HCT116 (cell line): ENCODE measurements at regions not wholly inside any gene's neighbourhood (a gene's known extent, or its start where the extent isn't known, plus 50 kb on each side); places are given as distances from the start of the nearest gene placed in this dataset.

Experiments used
- ATAC-seq: fragments of 200-7000 bp; cut with Tn5 transposase; 2 replicates; pipeline ENCODE4 v1.9.1; 2020; ENCODE audit warnings: mild to moderate bottlenecking, moderate library complexity
- BruUV-seq: library from RNA; stranded (reverse); fragments of 400-500 nt; replicated peaks from 2 replicates; lab custom pipeline; 2021; lab: Mats Ljungman, UMichigan
- CTCF ChIA-PET: fragments of 300-600 bp; sonication (Branson Sonifier 250); formaldehyde crosslinking; loops from one replicate; lab custom pipeline; 2021; ENCODE audit warnings: antibody characterized with exemption; lab: Charles Lee
- POLR2A ChIA-PET: fragments of 300-600, 350-600 bp; sonication (Branson Sonifier 250); formaldehyde crosslinking; loops from one replicate; lab custom pipeline; 2021; ENCODE audit warnings: antibody characterized with exemption; lab: Charles Lee
- RAD21 ChIA-PET, 2 experiments: fragments of 300-600 bp; sonication (Branson Sonifier 250); formaldehyde crosslinking; loops; one replicate each; lab custom pipeline; 2023; ENCODE audit warnings: low total read pairs in 2 of 2; ENCODE audit not compliant: uncharacterized antibody in 2 of 2, unreplicated experiment in 2 of 2, low non-redundant PET in 1 of 2; lab: Charles Lee
- DNase-seq: peaks from one replicate; pipeline ENCODE4 v3.0.0-alpha.2; 2010; ENCODE audit warnings: low read depth, low spot score
- H2AFZ ChIP-seq: fragments of 200-600 bp; shearing (Covaris generic), sonication (generic); 2 replicates; pipeline ENCODE4 v1.6.1; 2017; ENCODE audit warnings: low read depth, mixed run types, mixed read lengths, antibody characterized with exemption, low read length; ENCODE audit not compliant: poor library complexity, severe bottlenecking
- H3K27ac ChIP-seq: 2 replicates; pipeline ENCODE4 v1.5.1; 2012; ENCODE audit warnings: low read depth, low read length
- H3K27me3 ChIP-seq: fragments of 200-600 bp; sonication (generic); 2 replicates; pipeline ENCODE4 v1.6.1; 2016; ENCODE audit warnings: mixed run types, low read length, mixed read lengths; ENCODE audit not compliant: insufficient read depth
- H3K36me3 ChIP-seq, 2 experiments: fragments of 200-500 bp in 1 of 2; fragments of 200-600 bp in 1 of 2; sonication (Bioruptor generic) in 1 of 2; sonication (generic) in 1 of 2; 2 replicates each; pipeline versions ENCODE4 v1.5.1 to v1.6.1; 2014 to 2016; ENCODE audit warnings: low read length in 2 of 2, inconsistent platforms in 1 of 2, mixed read lengths in 1 of 2, mixed run types in 1 of 2; ENCODE audit not compliant: insufficient read depth in 2 of 2, control insufficient read depth in 1 of 2
- H3K4me1 ChIP-seq, 2 experiments: fragments of 200-600 bp in 1 of 2; sonication (generic) in 1 of 2; 2 replicates each; pipeline versions ENCODE4 v1.5.1 to v1.6.1; 2012 to 2017; ENCODE audit warnings: low read length in 2 of 2, inconsistent platforms in 1 of 2, mild to moderate bottlenecking in 1 of 2, mixed read lengths in 1 of 2, mixed run types in 1 of 2, moderate library complexity in 1 of 2; ENCODE audit not compliant: insufficient read depth in 2 of 2, control insufficient read depth in 1 of 2
- H3K4me2 ChIP-seq: fragments of 200-600 bp; sonication (generic); 2 replicates; pipeline ENCODE4 v1.6.1; 2017; ENCODE audit warnings: mixed run types, low read length, mixed read lengths
- H3K4me3 ChIP-seq, 2 experiments: fragments of 200-600 bp in 1 of 2; sonication (generic) in 1 of 2; replicated peaks in 1 of 2; 2 replicates each; pipeline ENCODE4 v1.5.1; 2011 to 2016; ENCODE audit warnings: low read length in 2 of 2, control low read depth in 1 of 2, low read depth in 1 of 2, mild to moderate bottlenecking in 1 of 2, mixed read lengths in 1 of 2, mixed run types in 1 of 2
- H3K79me2 ChIP-seq: fragments of 200-600 bp; sonication (generic); 2 replicates; pipeline ENCODE4 v1.6.1; 2017; ENCODE audit warnings: mild to moderate bottlenecking, mixed run types, low read length, moderate library complexity, mixed read lengths; ENCODE audit not compliant: insufficient read depth
- H3K9ac ChIP-seq: fragments of 200-600 bp; sonication (generic); 2 replicates; pipeline ENCODE4 v1.6.1; 2016; ENCODE audit warnings: low read length, mixed read lengths
- H3K9me2 ChIP-seq: fragments of 200-600 bp; sonication (generic), shearing (Covaris generic); 2 replicates; pipeline ENCODE4 v1.6.1; 2017; ENCODE audit warnings: mixed run types, mild to moderate bottlenecking, moderate library complexity; ENCODE audit not compliant: insufficient read depth
- H3K9me3 ChIP-seq, 2 experiments: fragments of 200-500 bp in 1 of 2; fragments of 200-600 bp in 1 of 2; sonication (Bioruptor generic) in 1 of 2; sonication (generic) in 1 of 2; 2 replicates each; pipeline ENCODE4 v1.6.1; 2014 to 2017; ENCODE audit warnings: low read length in 2 of 2, mixed read lengths in 2 of 2, inconsistent platforms in 1 of 2, low read depth in 1 of 2, mild to moderate bottlenecking in 1 of 2, mixed run types in 1 of 2, moderate library complexity in 1 of 2; ENCODE audit not compliant: control insufficient read depth in 1 of 2, insufficient read depth in 1 of 2
- H4K20me1 ChIP-seq: fragments of 200-600 bp; sonication (generic), shearing (Covaris generic); 2 replicates; pipeline ENCODE4 v1.6.1; 2017; ENCODE audit warnings: mixed run types, mild to moderate bottlenecking, moderate library complexity; ENCODE audit not compliant: insufficient read depth
- CEBPB ChIP-seq: IDR thresholded peaks from 2 replicates; pipeline ENCODE4 v1.6.1; 2012; ENCODE audit warnings: low read depth
- JUND ChIP-seq: IDR thresholded peaks from 2 replicates; pipeline ENCODE4 v1.6.1; 2012
- POLR2A ChIP-seq: IDR thresholded peaks from 2 replicates; pipeline ENCODE4 v1.7.0; 2011; ENCODE audit warnings: borderline replicate concordance; ENCODE audit not compliant: insufficient read depth, insufficient read length; ENCODE audit errors: extremely low read depth
- RAD21 ChIP-seq: IDR thresholded peaks from 2 replicates; pipeline ENCODE4 v1.6.1; 2012; ENCODE audit warnings: low read depth, mild to moderate bottlenecking
- SP1 ChIP-seq: IDR thresholded peaks from 2 replicates; pipeline ENCODE4 v1.6.1; 2012; ENCODE audit warnings: low read depth
- SRF ChIP-seq: IDR thresholded peaks from 2 replicates; pipeline ENCODE4 v1.6.1; 2012; ENCODE audit warnings: low read depth
- ZNF274 ChIP-seq: fragments of 200-500 bp; sonication (Bioruptor generic); IDR thresholded peaks from 2 replicates; pipeline ENCODE4 v1.6.1; 2014; ENCODE audit warnings: mild to moderate bottlenecking, low read depth, low read length, inconsistent platforms
- intact Hi-C: fragments of 100-400 bp; cut with micrococcal nuclease; formaldehyde crosslinking; loops from 2 replicates; pipeline ENCODE4 v1.10.0; 2022
- TF ChIP-seq, protein P1 (sequence below), 3 experiments: fragments of 200-600 bp in 1 of 3; sonication (generic) in 1 of 3; IDR thresholded peaks in 2 of 3; conservative IDR thresholded peaks in 1 of 3; 2 replicates each; pipeline ENCODE4 v1.5.1; 2012 to 2017; ENCODE audit warnings: low read depth in 2 of 3, low read length in 2 of 3, antibody characterized with exemption in 1 of 3, borderline replicate concordance in 1 of 3, control low read depth in 1 of 3, mild to moderate bottlenecking in 1 of 3, mixed read lengths in 1 of 3, mixed run types in 1 of 3, moderate library complexity in 1 of 3; ENCODE audit not compliant: insufficient read depth in 1 of 3
- TF ChIP-seq, protein P2 (sequence below): IDR thresholded peaks from 2 replicates; pipeline ENCODE4 v1.6.1; 2011; ENCODE audit warnings: mild to moderate bottlenecking, low read length, moderate library complexity; ENCODE audit not compliant: insufficient replicate concordance; ENCODE audit errors: extremely low read depth

DNA sequence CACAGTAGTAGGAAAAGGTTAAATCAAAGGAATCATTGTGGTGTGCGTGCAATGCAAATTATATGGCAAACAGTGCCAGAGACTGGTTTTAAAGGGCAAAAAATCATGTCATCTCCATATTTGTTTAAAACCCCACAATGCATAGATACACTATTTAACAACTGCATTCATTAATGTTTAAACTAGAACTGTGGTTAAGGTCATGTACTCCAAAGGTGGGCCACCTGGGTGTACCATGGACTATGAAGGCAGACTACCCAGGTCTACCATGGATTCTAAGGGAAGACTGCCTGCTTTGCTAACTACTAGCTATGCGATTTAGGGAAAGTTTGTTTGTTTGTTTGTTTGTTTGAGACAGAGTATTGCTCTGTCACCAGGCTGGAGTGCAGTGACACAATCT lies 356.3 kb downstream of the ZEB2 start (continued):
- TF ChIP-seq, protein P1, sequence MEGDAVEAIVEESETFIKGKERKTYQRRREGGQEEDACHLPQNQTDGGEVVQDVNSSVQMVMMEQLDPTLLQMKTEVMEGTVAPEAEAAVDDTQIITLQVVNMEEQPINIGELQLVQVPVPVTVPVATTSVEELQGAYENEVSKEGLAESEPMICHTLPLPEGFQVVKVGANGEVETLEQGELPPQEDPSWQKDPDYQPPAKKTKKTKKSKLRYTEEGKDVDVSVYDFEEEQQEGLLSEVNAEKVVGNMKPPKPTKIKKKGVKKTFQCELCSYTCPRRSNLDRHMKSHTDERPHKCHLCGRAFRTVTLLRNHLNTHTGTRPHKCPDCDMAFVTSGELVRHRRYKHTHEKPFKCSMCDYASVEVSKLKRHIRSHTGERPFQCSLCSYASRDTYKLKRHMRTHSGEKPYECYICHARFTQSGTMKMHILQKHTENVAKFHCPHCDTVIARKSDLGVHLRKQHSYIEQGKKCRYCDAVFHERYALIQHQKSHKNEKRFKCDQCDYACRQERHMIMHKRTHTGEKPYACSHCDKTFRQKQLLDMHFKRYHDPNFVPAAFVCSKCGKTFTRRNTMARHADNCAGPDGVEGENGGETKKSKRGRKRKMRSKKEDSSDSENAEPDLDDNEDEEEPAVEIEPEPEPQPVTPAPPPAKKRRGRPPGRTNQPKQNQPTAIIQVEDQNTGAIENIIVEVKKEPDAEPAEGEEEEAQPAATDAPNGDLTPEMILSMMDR (IDR thresholded peaks at IDR 0.05 in 2 of 3, conservative IDR thresholded peaks at IDR 0.05 in 1 of 3; ENCODE audit: borderline replicate concordance in 1 of 3, insufficient read depth in 1 of 3, low read depth in 2 of 3, low read length in 2 of 3) = no peak
- TF ChIP-seq CEBPB = no peak
- TF ChIP-seq SRF = no peak
- no peak for TF ChIP-seq JUND

DNA sequence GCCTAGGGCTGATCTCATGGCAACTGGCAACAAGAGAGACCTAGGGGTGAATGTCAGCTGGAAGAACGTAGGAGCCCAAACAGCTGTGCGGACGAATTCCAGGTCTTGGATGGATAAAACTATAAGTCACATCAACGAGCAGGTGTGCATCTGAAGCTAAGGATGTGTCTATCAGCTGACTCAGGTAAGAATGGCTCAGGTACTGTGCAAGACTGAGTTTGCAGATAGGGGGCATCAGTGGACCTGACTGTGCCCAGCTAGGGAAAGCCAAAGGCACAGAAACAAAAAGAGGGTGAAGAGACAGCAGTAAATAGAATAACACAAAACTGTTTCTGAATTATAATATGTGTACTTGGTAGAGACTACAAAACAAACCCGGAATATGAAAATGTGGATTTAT lies 357.3 kb downstream of the ZEB2 start:
- Histone ChIP-seq H2AFZ (no peak overlapping the region), H3K4me3 (no peak overlapping the region), H3K27me3 (no peaks in the 10 kb centered on the region)
- RAD21 ChIA-PET = no interaction called here
- no peak for TF ChIP-seq POLR2A
- no peak for TF ChIP-seq SP1
- TF ChIP-seq CEBPB = peak; percentile 72
- TF ChIP-seq, protein P2, sequence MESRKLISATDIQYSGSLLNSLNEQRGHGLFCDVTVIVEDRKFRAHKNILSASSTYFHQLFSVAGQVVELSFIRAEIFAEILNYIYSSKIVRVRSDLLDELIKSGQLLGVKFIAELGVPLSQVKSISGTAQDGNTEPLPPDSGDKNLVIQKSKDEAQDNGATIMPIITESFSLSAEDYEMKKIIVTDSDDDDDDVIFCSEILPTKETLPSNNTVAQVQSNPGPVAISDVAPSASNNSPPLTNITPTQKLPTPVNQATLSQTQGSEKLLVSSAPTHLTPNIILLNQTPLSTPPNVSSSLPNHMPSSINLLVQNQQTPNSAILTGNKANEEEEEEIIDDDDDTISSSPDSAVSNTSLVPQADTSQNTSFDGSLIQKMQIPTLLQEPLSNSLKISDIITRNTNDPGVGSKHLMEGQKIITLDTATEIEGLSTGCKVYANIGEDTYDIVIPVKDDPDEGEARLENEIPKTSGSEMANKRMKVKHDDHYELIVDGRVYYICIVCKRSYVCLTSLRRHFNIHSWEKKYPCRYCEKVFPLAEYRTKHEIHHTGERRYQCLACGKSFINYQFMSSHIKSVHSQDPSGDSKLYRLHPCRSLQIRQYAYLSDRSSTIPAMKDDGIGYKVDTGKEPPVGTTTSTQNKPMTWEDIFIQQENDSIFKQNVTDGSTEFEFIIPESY = no peak
- peak; percentile 77 for TF ChIP-seq RAD21
- TF ChIP-seq, protein P1 (IDR thresholded peaks at IDR 0.05 in 2 of 3, conservative IDR thresholded peaks at IDR 0.05 in 1 of 3; ENCODE audit: borderline replicate concordance in 1 of 3, insufficient read depth in 1 of 3, low read depth in 2 of 3, low read length in 2 of 3) = peak; percentile 38 to 77 (median 67); a peak in 5 of 6 replicates
- no peak for TF ChIP-seq ZNF274
- TF ChIP-seq, all 23 proteins: peak for 3
- Histone ChIP-seq H3K4me2 (no peak overlapping the region), H3K9me3 (no peaks in the 10 kb centered on the region), H4K20me1 (no peaks in the 10 kb centered on the region), H3K27ac (no peak overlapping the region), H3K9me2 (peaks cover 8% of the 10 kb centered on the region), H3K9ac (no peak overlapping the region), H3K36me3 (no peaks in the 10 kb centered on the region), H3K4me1 (no peaks in the 10 kb centered on the region), H3K79me2 (no peaks in the 10 kb centered on the region)
- intact Hi-C loops = loop anchor here (2.0 kb wide), 1 partner anchor 1590 kb away; no protein-coding TSS in a partner anchor
- ChIA-PET CTCF (interaction anchor here (0.6 to 1.3 kb wide), 4 partner anchors 10 to 374 kb away, joined by 3 to 4 read pairs (median 3); no protein-coding TSS in a partner anchor), POLR2A (no interaction called here)
- BruUV-seq = no TSS peak
- ATAC-seq (peak; percentile 93), DNase-seq (peak; percentile 7)
